SK-N-MC (cell line): ENCODE measurements at regions not wholly inside any gene's neighbourhood (a gene's known extent, or its start where the extent isn't known, plus 50 kb on each side); places are given as distances from the start of the nearest gene placed in this dataset.

Source experiments
- EZH2 ChIP-seq: fragments of 200-600 bp; sonication (generic); IDR thresholded peaks from one replicate; pipeline ENCODE4 v1.6.1; 2017; ENCODE audit warnings: antibody characterized with exemption
- POLR2AphosphoS5 ChIP-seq: IDR thresholded peaks from 2 replicates; pipeline ENCODE4 v1.6.1; 2012; ENCODE audit warnings: mild to moderate bottlenecking, low read depth, low read length, borderline replicate concordance

DNA sequence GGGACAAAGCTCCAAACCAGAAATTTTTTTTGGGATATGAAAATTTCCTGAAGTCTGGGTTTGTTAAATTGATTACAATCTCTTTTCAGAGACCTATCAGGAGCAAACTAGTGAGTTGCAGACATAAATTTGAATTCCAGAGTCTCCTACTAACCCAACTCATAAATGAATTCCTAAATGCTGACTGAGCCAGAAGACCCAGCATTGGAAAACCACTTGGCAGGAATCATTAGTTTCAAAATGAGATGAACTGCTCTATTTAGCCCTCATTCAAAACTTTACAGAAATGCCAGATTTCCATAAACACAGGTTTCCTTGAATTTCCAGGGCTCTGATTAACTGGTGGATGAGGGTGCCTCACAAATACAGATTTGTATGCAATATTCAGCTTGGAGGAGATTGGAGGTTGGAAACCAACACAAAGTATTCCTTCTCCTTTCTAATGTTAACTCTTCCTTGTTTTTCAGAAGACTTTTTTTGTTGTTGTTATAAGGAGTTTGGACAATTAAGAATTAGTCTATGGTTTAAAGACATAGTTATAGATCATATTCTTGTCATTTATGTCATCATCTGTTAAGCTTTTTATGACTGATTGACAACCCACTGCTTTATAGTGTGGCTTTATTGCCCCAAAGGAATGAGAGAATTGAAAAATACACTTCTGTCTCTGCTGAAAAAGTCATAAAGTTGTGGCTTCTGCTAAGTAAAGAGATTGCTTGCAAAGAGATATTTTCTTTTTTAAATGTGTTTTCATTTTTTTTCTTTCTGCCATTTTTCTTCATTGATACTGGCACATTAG, 222.8 kb downstream of the HLX start:
- TF ChIP-seq EZH2 (no peak), POLR2AphosphoS5 (no peak)
